ENCODE measurements at regions not wholly inside any gene's neighbourhood (a gene's known extent, or its start where the extent isn't known, plus 50 kb on each side); places are given as distances from the start of the nearest gene placed in this dataset.

- RAD21 ChIA-PET (ENCODE audit: low non-redundant PET in 1 of 2, low total read pairs in 2 of 2, uncharacterized antibody in 2 of 2, unreplicated experiment in 2 of 2) = no interaction called here
- no TSS peak for BruUV-seq (replicated peaks)
- POLR2A ChIA-PET = no interaction called here
Observed at GRCh38 chr9:107874591-107875369, 385.2 kb upstream of the KLF4 start.

DNA sequence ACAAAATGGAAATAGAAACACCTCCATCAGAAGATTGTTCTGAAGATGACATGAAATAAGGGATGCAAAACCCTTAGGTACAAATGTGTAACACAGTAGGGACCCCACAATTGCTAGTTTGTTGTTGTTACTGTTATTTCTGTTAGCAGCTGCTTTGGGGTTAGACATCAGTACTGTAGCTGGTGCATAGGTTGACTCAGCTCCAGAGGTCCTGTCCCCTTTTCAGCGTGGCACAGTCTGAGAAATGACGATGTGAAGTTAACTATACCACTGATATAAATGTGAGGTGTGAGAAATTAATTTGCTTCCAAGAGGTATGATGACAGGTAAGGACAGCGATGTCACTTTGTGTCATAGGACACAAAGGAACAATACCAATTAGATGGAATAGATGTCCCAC, 384.6 kb upstream of the KLF4 start:
- no TSS peak for BruUV-seq (replicated peaks)
- POLR2A ChIA-PET = no interaction called here

More at GRCh38 chr9:107874591-107875369, 385.2 kb upstream of the KLF4 start:
- no peak overlapping the region for H3K4me3 ChIP-seq (replicated peaks in 1 of 2; ENCODE audit: low read depth in 1 of 2, low read length in 2 of 2)
- intact Hi-C loops (cut with micrococcal nuclease) = loop anchor here (10.0 kb wide), 1 partner anchor 60 kb away; no protein-coding TSS in a partner anchor
- H3K9me3 ChIP-seq (ENCODE audit: control insufficient read depth in 1 of 2, insufficient read depth in 1 of 2, low read depth in 1 of 2, low read length in 2 of 2) = no peaks in the 10 kb centered on the region
- no peak overlapping the region for H2AFZ ChIP-seq (ENCODE audit: low read depth, low read length, poor library complexity, severe bottlenecking)
- CTCF ChIA-PET = no interaction called here
- no peaks in the 10 kb centered on the region for H3K27me3 ChIP-seq (ENCODE audit: insufficient read depth, low read length)
- no peak for ATAC-seq
- no peaks in the 10 kb centered on the region for H4K20me1 ChIP-seq (ENCODE audit: insufficient read depth)
- H3K9ac ChIP-seq (ENCODE audit: low read length) = no peak overlapping the region
- H3K9me2 ChIP-seq (ENCODE audit: insufficient read depth) = no peaks in the 10 kb centered on the region
- no peaks in the 10 kb centered on the region for H3K79me2 ChIP-seq (ENCODE audit: insufficient read depth, low read length)
- DNase-seq (ENCODE audit: low read depth, low spot score) = no peak
- no peak for TF ChIP-seq CEBPB (IDR thresholded peaks at IDR 0.05; ENCODE audit: low read depth)
- TF ChIP-seq ZFX (IDR thresholded peaks at IDR 0.05) = no peak
- no peak for TF ChIP-seq FOSL1 (IDR thresholded peaks at IDR 0.05; ENCODE audit: low read depth)
- no peak for TF ChIP-seq ELF1 (IDR thresholded peaks at IDR 0.05; ENCODE audit: borderline replicate concordance, low read depth)
- TF ChIP-seq POLR2A (IDR thresholded peaks at IDR 0.05; ENCODE audit: borderline replicate concordance, extremely low read depth, insufficient read depth, insufficient read length) = no peak
- no peak for TF ChIP-seq SIN3A (IDR thresholded peaks at IDR 0.05; ENCODE audit: low read depth)
- no peak for TF ChIP-seq EGR1 (IDR thresholded peaks at IDR 0.05; ENCODE audit: low read depth)
- no peak for TF ChIP-seq CBX3 (IDR thresholded peaks at IDR 0.05; ENCODE audit: low read depth)
- TF ChIP-seq EZH2 (IDR thresholded peaks at IDR 0.05) = no peak
- no peak for TF ChIP-seq SRF (IDR thresholded peaks at IDR 0.05; ENCODE audit: low read depth)
- no peak overlapping the region for H3K27ac ChIP-seq (ENCODE audit: low read depth, low read length)
- no peaks in the 10 kb centered on the region for H3K4me1 ChIP-seq (ENCODE audit: control insufficient read depth in 1 of 2, insufficient read depth in 2 of 2, low read length in 2 of 2)
- no peak overlapping the region for H3K4me2 ChIP-seq (ENCODE audit: low read length)
- H3K36me3 ChIP-seq (ENCODE audit: control insufficient read depth in 1 of 2, insufficient read depth in 2 of 2, low read length in 2 of 2) = no peaks in the 10 kb centered on the region

More for the DNA sequence above, 384.6 kb upstream of the KLF4 start:
- Histone ChIP-seq H3K27me3 (ENCODE audit: insufficient read depth, low read length) (no peaks in the 10 kb centered on the region), H3K4me1 (ENCODE audit: control insufficient read depth in 1 of 2, insufficient read depth in 2 of 2, low read length in 2 of 2) (no peaks in the 10 kb centered on the region), H4K20me1 (ENCODE audit: insufficient read depth) (no peaks in the 10 kb centered on the region), H3K9me3 (ENCODE audit: control insufficient read depth in 1 of 2, insufficient read depth in 1 of 2, low read depth in 1 of 2, low read length in 2 of 2) (no peaks in the 10 kb centered on the region), H3K27ac (ENCODE audit: low read depth, low read length) (no peak overlapping the region), H2AFZ (ENCODE audit: low read depth, low read length, poor library complexity, severe bottlenecking) (no peak overlapping the region), H3K4me3 (replicated peaks in 1 of 2; ENCODE audit: low read depth in 1 of 2, low read length in 2 of 2) (no peak overlapping the region), H3K4me2 (ENCODE audit: low read length) (no peak overlapping the region), H3K9ac (ENCODE audit: low read length) (no peak overlapping the region), H3K9me2 (ENCODE audit: insufficient read depth) (no peaks in the 10 kb centered on the region), H3K79me2 (ENCODE audit: insufficient read depth, low read length) (no peaks in the 10 kb centered on the region), H3K36me3 (ENCODE audit: control insufficient read depth in 1 of 2, insufficient read depth in 2 of 2, low read length in 2 of 2) (no peaks in the 10 kb centered on the region)
- intact Hi-C loops (cut with micrococcal nuclease) = loop anchor here (10.0 kb wide), 1 partner anchor 59 kb away; no protein-coding TSS in a partner anchor
- ATAC-seq (no peak), DNase-seq (ENCODE audit: low read depth, low spot score) (no peak)
- ChIA-PET RAD21 (ENCODE audit: low non-redundant PET in 1 of 2, low total read pairs in 2 of 2, uncharacterized antibody in 2 of 2, unreplicated experiment in 2 of 2) (no interaction called here), CTCF (no interaction called here)
- TF ChIP-seq, protein P1, sequence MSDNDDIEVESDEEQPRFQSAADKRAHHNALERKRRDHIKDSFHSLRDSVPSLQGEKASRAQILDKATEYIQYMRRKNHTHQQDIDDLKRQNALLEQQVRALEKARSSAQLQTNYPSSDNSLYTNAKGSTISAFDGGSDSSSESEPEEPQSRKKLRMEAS (IDR thresholded peaks at IDR 0.05) = no peak
- TF ChIP-seq ZFX (IDR thresholded peaks at IDR 0.05) (no peak), EZH2 (IDR thresholded peaks at IDR 0.05) (no peak), EGR1 (IDR thresholded peaks at IDR 0.05; ENCODE audit: low read depth) (no peak), RAD21 (IDR thresholded peaks at IDR 0.05; ENCODE audit: low read depth) (no peak), SRF (IDR thresholded peaks at IDR 0.05; ENCODE audit: low read depth) (no peak), YY1 (IDR thresholded peaks at IDR 0.05; ENCODE audit: extremely low read depth, insufficient replicate concordance, low read depth, low read length) (no peak), JUND (IDR thresholded peaks at IDR 0.05) (no peak), SIN3A (IDR thresholded peaks at IDR 0.05; ENCODE audit: low read depth) (no peak), POLR2A (IDR thresholded peaks at IDR 0.05; ENCODE audit: borderline replicate concordance, extremely low read depth, insufficient read depth, insufficient read length) (no peak), FOSL1 (IDR thresholded peaks at IDR 0.05; ENCODE audit: low read depth) (no peak), ZNF274 (IDR thresholded peaks at IDR 0.05; ENCODE audit: low read depth, low read length) (no peak)

Measured in HCT116 (cell line).